ENCODE measurements at regions not wholly inside any gene's neighbourhood (a gene's known extent, or its start where the extent isn't known, plus 50 kb on each side); places are given as distances from the start of the nearest gene placed in this dataset.

DNA sequence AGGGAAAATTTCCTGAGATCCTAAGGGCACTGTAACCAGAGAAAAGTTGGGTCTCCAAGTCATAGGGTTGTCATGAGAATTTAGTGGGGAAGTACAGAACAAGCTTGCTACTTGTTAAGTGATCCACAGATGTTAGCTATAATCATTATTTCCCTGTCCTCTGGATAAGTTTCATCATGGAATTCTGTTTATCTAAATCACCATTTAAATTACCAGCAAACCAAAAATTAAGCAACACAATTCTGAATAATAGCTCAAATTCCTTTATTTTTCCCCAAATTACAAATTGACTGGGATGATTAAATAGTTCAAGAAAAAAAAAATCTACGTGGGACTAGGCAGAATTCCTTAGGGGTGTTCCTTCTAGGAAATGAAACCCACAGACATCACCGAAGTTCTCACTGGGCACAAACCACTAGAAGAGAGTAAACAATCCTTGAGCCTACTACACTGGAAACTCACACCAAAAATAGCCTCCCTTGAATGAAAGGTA is 159.5 kb downstream of the COL6A3 start:
- H3K27me3 Mint-ChIP-seq (ENCODE audit: unreplicated experiment): no peaks in the 10 kb centered on the region
- peaks cover 1% of the 10 kb centered on the region for H3K9me3 Mint-ChIP-seq (ENCODE audit: unreplicated experiment)
- H3K4me1 Mint-ChIP-seq (ENCODE audit: low read depth, unreplicated experiment): no peaks in the 10 kb centered on the region
- peaks cover 2% of the 10 kb centered on the region for H3K36me3 Mint-ChIP-seq (ENCODE audit: unreplicated experiment)
- TF ChIP-seq, protein P1, sequence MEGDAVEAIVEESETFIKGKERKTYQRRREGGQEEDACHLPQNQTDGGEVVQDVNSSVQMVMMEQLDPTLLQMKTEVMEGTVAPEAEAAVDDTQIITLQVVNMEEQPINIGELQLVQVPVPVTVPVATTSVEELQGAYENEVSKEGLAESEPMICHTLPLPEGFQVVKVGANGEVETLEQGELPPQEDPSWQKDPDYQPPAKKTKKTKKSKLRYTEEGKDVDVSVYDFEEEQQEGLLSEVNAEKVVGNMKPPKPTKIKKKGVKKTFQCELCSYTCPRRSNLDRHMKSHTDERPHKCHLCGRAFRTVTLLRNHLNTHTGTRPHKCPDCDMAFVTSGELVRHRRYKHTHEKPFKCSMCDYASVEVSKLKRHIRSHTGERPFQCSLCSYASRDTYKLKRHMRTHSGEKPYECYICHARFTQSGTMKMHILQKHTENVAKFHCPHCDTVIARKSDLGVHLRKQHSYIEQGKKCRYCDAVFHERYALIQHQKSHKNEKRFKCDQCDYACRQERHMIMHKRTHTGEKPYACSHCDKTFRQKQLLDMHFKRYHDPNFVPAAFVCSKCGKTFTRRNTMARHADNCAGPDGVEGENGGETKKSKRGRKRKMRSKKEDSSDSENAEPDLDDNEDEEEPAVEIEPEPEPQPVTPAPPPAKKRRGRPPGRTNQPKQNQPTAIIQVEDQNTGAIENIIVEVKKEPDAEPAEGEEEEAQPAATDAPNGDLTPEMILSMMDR (IDR thresholded peaks at IDR 0.05; ENCODE audit: partially characterized antibody, unreplicated experiment): no peak
- no peak overlapping the region for H3K27ac Mint-ChIP-seq (ENCODE audit: unreplicated experiment)
- no peak overlapping the region for H3K4me3 Mint-ChIP-seq (ENCODE audit: unreplicated experiment)
- no peak for DNase-seq

DNA sequence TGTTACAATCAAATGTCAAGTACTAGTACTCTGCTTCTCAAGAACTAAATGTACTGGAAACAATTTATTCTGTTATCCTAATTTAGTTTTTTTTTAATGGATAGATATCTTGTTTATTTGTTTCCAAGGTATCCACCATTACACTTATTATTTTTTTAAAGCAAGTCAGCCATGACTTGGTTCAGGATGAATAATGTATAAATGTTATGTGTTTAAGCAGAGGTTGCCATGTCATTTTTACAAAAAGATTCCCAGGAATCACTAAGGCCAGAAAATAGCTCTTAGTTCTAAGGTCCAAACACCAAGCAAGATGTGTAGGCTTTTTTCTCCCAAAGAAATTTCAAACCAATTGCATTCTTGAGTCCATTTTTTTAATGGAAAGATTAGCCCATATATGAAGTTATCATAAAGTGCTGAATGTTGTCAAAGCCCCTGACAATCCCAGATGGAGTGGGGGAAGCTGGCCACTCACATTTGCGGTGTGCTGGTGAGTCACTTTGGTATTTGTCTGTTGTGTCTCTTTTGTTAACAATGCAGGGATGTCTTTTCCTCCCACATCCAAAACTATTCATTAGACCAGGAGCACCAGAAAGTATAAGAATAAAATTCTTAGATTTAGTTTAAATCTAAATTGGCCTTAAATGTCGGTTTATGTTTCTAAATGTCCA is 158.9 kb downstream of the COL6A3 start:
- H3K4me1 Mint-ChIP-seq (ENCODE audit: low read depth, unreplicated experiment): no peaks in the 10 kb centered on the region
- no peaks in the 10 kb centered on the region for H3K27me3 Mint-ChIP-seq (ENCODE audit: unreplicated experiment)
- H3K4me3 Mint-ChIP-seq (ENCODE audit: unreplicated experiment): no peak overlapping the region
- no peak overlapping the region for H3K27ac Mint-ChIP-seq (ENCODE audit: unreplicated experiment)
- no peak for DNase-seq
- TF ChIP-seq, protein P1 (IDR thresholded peaks at IDR 0.05; ENCODE audit: partially characterized antibody, unreplicated experiment): no peak
- no peaks in the 10 kb centered on the region for H3K36me3 Mint-ChIP-seq (ENCODE audit: unreplicated experiment)
- H3K9me3 Mint-ChIP-seq (ENCODE audit: unreplicated experiment): no peaks in the 10 kb centered on the region

- H3K36me3 Mint-ChIP-seq (ENCODE audit: unreplicated experiment): no peaks in the 10 kb centered on the region
- H3K27me3 Mint-ChIP-seq (ENCODE audit: unreplicated experiment): peaks cover 3% of the 10 kb centered on the region
- no peaks in the 10 kb centered on the region for H3K4me1 Mint-ChIP-seq (ENCODE audit: low read depth, unreplicated experiment)
- TF ChIP-seq, protein P1 (IDR thresholded peaks at IDR 0.05; ENCODE audit: partially characterized antibody, unreplicated experiment): no peak
- no peak overlapping the region for H3K4me3 Mint-ChIP-seq (ENCODE audit: unreplicated experiment)
- no peak overlapping the region for H3K27ac Mint-ChIP-seq (ENCODE audit: unreplicated experiment)
- no peaks in the 10 kb centered on the region for H3K9me3 Mint-ChIP-seq (ENCODE audit: unreplicated experiment)
- DNase-seq: no peak
Measured at GRCh38 chr2:237256887-237257286, 157.1 kb downstream of the COL6A3 start.

DNA sequence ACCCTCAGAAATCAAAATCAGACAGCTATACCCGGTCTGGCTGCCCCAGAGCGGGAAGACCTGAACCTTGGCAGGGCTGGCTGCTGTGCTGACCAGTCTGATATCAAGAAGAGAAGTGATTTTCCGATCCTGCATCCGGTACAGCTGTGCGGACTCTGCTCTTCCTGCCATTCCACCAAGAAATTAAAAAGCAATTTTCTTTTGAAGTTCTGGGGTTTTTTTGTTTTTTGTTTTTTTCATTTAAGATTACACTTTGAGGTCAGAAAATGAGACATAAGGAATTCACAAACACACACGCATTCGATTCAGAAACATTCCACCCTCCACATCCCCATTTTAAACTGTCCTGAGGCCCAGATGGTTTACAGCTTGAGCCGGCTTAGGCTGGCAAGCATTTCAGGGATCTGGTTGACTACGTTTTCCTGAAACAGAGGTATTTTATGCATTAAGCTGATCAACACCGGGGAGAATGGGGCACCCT is 156.5 kb downstream of the COL6A3 start:
- Mint-ChIP-seq H3K27ac (ENCODE audit: unreplicated experiment) (no peak overlapping the region), H3K4me1 (ENCODE audit: low read depth, unreplicated experiment) (no peaks in the 10 kb centered on the region), H3K9me3 (ENCODE audit: unreplicated experiment) (peaks cover 1% of the 10 kb centered on the region), H3K27me3 (ENCODE audit: unreplicated experiment) (peaks cover 3% of the 10 kb centered on the region), H3K4me3 (ENCODE audit: unreplicated experiment) (no peak overlapping the region), H3K36me3 (ENCODE audit: unreplicated experiment) (no peaks in the 10 kb centered on the region)
- TF ChIP-seq, protein P1 (IDR thresholded peaks at IDR 0.05; ENCODE audit: partially characterized antibody, unreplicated experiment): no peak
- DNase-seq: no peak

DNA sequence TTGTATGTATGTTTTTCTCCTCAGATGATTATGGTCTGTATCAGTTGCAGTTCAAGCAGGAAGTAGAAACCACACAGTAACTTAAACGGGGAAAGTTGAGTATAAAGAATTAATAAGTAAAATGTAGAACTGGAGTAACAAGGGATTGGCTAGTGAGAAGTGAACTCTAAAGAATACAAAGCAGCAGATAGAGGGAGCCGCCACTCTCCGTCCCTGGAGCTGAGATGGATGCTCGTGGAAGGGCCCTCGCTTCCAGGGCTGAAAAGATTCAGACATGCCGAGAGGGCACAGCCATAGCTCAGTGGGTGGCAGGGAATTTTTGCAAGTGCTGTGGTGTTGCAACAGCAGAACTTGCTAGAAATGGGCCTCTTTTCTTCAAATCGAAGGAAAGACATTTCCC is 155.8 kb downstream of the COL6A3 start:
- Mint-ChIP-seq H3K9me3 (ENCODE audit: unreplicated experiment) (peaks cover 1% of the 10 kb centered on the region), H3K36me3 (ENCODE audit: unreplicated experiment) (no peaks in the 10 kb centered on the region), H3K27ac (ENCODE audit: unreplicated experiment) (no peak overlapping the region), H3K27me3 (ENCODE audit: unreplicated experiment) (peaks cover 3% of the 10 kb centered on the region), H3K4me1 (ENCODE audit: low read depth, unreplicated experiment) (no peaks in the 10 kb centered on the region), H3K4me3 (ENCODE audit: unreplicated experiment) (no peak overlapping the region)
- DNase-seq: no peak
- TF ChIP-seq, protein P1 (IDR thresholded peaks at IDR 0.05; ENCODE audit: partially characterized antibody, unreplicated experiment): no peak

All from glutamatergic neuron (in vitro differentiated cells).